Right atrium auricular region (tissue), 2 donors: ENCODE measurements at regions not wholly inside any gene's neighbourhood (a gene's known extent, or its start where the extent isn't known, plus 50 kb on each side); places are given as distances from the start of the nearest gene placed in this dataset.

Source experiments
- DNase-seq: peaks from one replicate; pipeline ENCODE4 v3.0.0-alpha.2; 2019; ENCODE audit warnings: low spot score
- H3K27ac ChIP-seq, 2 donors: fragments of 200-600 bp; sonication (generic); 1 replicate in 1 of 2; 2 replicates in 1 of 2; pipeline ENCODE4 v1.5.1; 2016 to 2019
- H3K27me3 ChIP-seq, 2 donors: fragments of 200-600 bp; sonication (generic); one replicate each; pipeline versions ENCODE4 v1.5.1 to v1.6.0; 2017 to 2019
- H3K36me3 ChIP-seq: fragments of 200-600 bp; sonication (generic); one replicate; pipeline ENCODE4 v1.5.1; 2016
- H3K4me1 ChIP-seq, 2 donors: fragments of 200-600 bp; sonication (generic); one replicate each; pipeline versions ENCODE4 v1.5.1 to v1.6.0; 2017 to 2019
- H3K4me3 ChIP-seq, 2 donors: fragments of 200-600 bp; sonication (generic); 1 replicate in 1 of 2; 2 replicates in 1 of 2; pipeline ENCODE4 v1.5.1; 2017 to 2019; ENCODE audit warnings: mild to moderate bottlenecking in 1 of 2, moderate library complexity in 1 of 2
- H3K9me3 ChIP-seq, 2 donors: fragments of 200-600 bp; sonication (generic); one replicate each; pipeline ENCODE4 v1.5.1; 2019
- CTCF ChIP-seq, 2 donors: fragments of 200-600 bp; sonication (generic); IDR thresholded peaks; one replicate each; pipeline ENCODE4 v1.5.1; 2019; ENCODE audit warnings: antibody characterized with exemption in 2 of 2

GRCh38 chr13:24630121-24630520 lies 50.1 kb upstream of the ATP12A start:
- no peak for TF ChIP-seq CTCF (IDR thresholded peaks at IDR 0.05)
- H3K9me3 ChIP-seq = no peaks in the 10 kb centered on the region
- no peaks in the 10 kb centered on the region for H3K36me3 ChIP-seq
- H3K27ac ChIP-seq = no peak overlapping the region
- H3K27me3 ChIP-seq = no peaks in the 10 kb centered on the region
- H3K4me1 ChIP-seq = no peaks in the 10 kb centered on the region
- no peak overlapping the region for H3K4me3 ChIP-seq
- no peak for DNase-seq
